A172 (cell line): ENCODE measurements at regions not wholly inside any gene's neighbourhood (a gene's known extent, or its start where the extent isn't known, plus 50 kb on each side); places are given as distances from the start of the nearest gene placed in this dataset.
"Not testable (repeated sequence)": the region's sequence is repeated elsewhere in the genome, so short reads cannot be mapped to it uniquely, and the experiment has no call there.

ENCODE experiments used
- DNase-seq: peaks from one replicate; pipeline ENCODE4 v3.0.0-alpha.2; 2015; ENCODE audit warnings: low spot score

GRCh38 chr3:191518861-191519260 lies 57.9 kb downstream of the PYDC2 start:
- no peak for DNase-seq

DNA sequence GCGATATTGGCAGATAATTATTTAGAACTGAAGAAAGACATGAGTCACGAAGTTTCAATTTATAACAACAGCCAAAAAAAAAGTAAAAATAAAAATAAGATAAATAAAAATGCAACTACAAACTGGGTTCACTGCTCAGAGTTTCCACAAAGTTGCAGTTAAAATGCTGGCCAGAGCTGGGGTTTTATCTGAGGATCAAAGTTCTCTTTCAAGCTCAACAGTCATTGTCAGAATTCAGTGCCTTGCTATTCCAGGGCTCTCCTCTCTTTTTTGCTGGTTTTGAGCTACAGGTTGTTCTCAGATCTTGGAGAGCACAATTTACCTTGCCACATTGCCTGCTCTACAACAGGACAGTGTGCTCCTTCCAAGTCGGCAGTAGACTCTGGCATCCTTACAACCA lies 60.1 kb downstream of the PYDC2 start:
- no peak for DNase-seq

DNA sequence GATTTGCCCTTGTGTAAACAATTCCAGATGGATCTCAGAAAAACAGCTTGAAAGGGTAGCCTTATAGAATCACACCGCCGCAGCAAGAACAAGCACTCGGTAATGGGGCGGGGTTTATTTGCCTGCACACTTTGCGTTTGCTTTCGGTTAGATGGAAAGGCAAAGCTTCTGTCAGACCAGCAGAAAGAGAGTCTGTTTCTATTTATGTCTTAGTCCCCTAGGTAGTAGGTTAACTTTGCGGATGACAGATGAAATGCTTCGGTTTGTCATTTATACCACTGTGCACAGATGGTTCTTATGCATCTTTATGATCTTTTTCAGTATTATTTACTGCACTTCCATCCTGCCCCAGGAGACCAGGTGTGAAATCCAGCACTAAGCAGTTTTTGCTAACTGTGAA lies 62.2 kb downstream of the PYDC2 start:
- DNase-seq = no peak

GRCh38 chr3:191528589-191528988 lies 67.6 kb downstream of the PYDC2 start:
- no peak for DNase-seq

GRCh38 chr3:191529992-191530391 lies 69.0 kb downstream of the PYDC2 start:
- no peak for DNase-seq

DNA sequence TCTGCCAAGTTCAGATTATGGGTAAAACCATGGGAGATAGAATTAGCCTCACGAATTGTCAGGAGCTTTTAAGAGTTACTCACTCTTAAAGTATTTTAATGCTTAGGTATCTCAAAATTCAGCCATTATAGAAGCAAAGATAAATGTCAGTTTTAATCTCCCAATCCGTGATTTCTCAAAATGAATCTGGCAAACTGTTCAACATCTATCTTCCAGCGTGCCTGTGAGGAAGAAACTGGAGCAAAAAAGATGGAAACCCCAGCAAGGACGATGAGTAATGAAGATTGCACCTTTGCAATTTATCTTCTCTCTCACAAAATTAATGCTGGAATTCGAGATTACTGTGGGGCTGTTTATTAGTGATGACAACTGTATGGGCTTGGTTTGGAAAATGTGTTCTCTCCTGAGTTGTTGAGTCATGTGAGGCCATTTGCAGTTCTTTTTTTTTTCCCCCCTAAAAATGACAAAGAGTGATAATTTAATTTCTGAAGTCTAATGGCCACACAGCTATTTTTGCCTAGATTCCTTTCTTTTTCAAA lies 70.5 kb downstream of the PYDC2 start:
- no peak for DNase-seq

- DNase-seq = no peak
Measured at GRCh38 chr3:191543018-191543417, 82.1 kb downstream of the PYDC2 start.

- DNase-seq = no peak
Measured at GRCh38 chr3:191543897-191544296, 82.9 kb downstream of the PYDC2 start.

DNA sequence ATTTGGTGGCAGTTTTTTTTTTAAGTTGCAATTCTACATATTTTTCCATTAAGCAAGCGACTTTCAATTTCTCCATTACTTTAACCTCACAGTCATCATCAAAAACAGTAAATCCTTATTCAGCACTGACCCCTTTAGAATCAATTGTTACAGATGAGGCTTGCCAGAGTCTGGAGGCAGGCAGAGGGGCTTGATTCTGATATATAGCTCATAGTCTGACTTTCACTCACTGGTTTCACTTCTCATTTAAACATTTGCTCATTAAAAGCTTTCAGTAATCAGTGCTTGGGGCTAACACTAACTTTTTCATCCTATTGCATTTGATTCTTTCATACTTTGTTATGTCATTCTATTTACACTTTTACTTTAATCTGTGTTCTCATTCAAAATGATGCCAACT lies 88.4 kb downstream of the PYDC2 start:
- no peak for DNase-seq

GRCh38 chr3:191555037-191555436 lies 94.1 kb downstream of the PYDC2 start:
- DNase-seq = no peak

DNA sequence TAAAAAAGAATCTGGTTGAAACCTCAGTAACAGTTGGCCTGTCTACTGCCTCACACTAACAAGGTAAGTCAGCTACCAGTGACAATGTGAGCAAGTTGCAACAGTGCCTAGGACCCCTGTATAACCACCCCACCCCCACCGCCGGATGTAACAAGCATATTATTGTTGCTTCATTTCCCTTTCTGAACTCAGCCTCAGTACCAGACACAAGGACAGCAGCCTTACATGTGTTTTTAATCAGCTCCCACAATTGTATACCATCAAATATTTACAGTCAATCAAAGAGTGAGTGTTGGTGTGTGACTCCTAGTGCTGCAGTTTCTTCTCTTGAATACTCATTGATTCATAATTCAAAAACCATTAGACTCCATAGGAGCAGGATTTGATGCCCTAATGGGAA lies 96.4 kb downstream of the PYDC2 start:
- no peak for DNase-seq

DNA sequence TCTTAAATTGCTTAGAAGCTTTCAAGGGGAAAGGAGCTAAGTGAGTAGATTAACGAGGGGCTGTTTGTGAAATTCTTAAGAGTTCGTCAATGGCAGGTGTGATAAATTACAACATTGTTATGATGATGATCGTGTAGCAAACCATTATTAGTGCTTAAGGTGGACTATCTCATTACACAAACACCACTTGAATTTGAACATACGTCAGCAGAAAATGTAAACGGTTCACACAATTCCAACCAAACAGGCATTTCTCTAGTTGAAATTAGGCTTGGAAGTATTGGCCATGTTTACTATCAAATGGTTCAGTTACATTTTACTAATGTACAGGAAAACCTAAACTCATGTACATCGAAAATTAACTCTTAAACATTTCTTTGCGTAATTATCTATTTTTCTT lies 102.8 kb downstream of the PYDC2 start:
- no peak for DNase-seq

GRCh38 chr3:191566469-191566868 lies 105.5 kb downstream of the PYDC2 start:
- peak; percentile 15 for DNase-seq

DNA sequence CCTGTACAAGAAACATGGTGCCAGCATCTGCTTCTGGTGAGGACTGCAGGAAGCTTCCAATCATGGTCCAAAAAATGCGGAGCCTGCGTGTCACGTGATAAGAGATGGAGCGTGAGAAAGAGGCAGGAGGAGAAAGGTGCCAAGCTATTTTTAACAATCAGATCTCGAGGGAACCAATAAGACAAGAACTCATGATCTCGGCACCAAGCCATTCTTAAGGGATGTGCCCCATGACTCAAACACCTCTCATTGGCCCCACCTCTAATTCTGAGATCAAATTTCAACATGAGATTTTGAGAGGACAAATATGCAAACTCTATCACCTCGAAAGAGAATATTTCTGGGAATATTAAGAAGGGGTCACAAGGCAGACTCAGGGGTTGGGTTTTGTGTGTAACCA lies 107.2 kb downstream of the PYDC2 start:
- DNase-seq = peak; percentile 11

DNA sequence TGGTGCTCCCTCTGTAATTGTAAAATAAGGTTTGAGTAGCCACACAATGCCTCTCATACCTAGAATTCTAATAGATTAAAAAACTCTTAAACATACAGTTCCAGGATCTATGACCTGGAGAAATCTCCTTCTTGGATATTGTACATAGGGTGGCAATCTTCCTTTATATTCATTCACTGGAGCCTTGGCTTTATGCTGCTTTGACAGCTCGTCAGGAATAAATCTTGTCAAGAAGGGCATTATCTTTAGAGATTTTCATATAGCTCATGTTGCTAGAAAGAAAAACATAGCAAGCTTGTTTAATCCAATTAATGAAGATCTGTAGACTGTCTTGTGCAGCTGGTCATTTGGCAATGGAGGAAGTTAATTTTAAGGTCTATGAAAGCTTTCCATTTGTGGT lies 131.1 kb downstream of the PYDC2 start:
- DNase-seq = no peak

DNA sequence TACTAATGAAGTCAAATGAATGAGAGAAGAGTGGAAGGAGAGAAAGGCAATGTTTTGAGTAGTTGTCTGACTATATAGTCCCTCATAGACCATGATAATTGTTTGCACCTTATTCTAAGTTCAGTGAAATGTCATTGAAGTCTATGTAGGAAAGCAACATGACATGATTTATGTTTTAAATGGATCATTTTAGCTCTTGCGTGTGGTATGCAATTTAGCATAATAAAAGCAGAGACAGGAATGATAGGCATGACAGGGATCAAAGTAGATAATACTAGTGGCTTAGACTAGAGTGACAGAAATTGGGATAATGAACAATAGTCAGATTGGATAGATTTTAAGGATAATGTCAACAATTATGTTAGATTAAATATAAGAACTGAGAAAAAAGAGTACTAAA lies 132.5 kb downstream of the PYDC2 start:
- DNase-seq = no peak

DNA sequence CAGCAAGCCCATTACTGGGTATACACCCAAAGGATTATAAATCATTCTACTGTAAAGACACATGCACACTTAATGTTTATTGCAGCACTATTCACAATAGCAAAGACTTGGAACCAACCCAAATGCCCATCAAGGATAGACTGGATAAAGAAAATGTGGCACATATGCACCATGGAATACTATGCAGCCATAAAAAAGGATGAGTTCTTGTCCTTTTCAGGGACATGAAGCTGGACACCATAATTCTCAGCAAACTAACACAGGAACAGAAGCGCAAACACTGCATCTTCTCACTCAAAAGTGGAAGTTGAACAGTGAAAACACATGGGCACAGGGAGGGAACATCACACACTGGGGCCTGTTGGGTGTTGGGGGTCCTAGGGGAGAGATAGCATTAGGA lies 154.5 kb downstream of the PYDC2 start:
- not testable (repeated sequence) for DNase-seq

DNA sequence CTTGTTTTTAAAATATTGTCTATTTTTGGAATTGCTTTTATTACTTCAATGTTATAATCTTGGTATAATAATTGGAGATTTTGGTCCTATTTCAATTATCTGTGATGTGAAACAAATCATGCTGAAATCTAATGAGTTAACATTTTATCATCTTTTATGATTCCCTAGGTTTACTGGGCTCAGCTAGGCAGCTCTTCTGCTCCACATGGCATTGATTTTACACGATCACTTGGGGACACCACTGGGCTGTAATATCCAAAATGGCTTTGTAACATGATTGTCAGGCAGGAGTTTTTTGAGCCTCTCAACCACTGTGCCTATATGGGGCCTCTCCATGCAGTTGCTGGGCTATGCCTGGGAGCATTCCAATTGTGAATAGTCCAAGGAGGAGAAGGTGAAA lies 163.3 kb downstream of the PYDC2 start:
- DNase-seq = no peak

- DNase-seq = no peak
Measured at GRCh38 chr3:191627064-191627463, 166.1 kb downstream of the PYDC2 start.

- no peak for DNase-seq
Measured at GRCh38 chr3:191628571-191628970, 167.6 kb downstream of the PYDC2 start.

DNA sequence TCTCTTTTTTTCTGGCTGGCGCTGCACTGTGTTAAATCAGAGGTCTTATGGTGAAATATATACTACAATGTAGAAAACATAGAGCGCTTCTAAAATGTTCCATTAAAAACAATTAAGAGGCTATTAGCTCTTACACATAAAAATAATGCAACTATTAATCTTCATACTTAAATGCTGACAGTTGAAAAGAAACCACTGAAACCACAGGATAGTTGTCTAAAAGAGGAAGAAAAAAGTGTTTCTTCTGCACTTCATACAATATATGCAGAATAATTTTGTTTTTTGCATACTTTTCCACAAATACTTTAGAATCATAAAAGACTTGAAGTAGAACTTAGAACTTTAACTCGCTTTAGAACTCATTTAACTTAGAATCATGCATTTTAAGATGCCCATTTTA lies 170.5 kb downstream of the PYDC2 start:
- no peak for DNase-seq

GRCh38 chr3:191634902-191635301 lies 173.9 kb downstream of the PYDC2 start:
- no peak for DNase-seq

DNA sequence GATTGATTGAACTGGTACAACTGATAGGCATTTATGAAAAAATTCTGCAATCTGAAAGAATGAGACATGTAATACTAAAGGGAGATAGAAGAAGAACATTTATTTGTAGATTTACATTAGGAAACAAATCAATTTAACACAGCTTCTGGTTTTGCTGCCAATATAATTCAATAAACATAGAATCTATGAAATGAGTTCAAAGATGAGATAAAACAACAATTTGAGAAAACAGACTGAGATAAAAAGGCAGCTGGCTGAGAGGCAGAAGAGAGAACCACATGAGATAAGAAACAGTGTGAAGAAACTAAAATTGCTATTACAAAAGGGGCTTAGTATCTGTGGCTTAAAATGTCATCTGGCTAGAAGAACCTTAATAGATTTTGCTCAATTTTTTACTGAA lies 176.6 kb downstream of the PYDC2 start:
- no peak for DNase-seq

- no peak for DNase-seq
Measured at GRCh38 chr3:191641789-191642188, 180.8 kb downstream of the PYDC2 start.

GRCh38 chr3:191644291-191644690 lies 183.3 kb downstream of the PYDC2 start:
- no peak for DNase-seq
